ENCODE measurements at regions not wholly inside any gene's neighbourhood (a gene's known extent, or its start where the extent isn't known, plus 50 kb on each side); places are given as distances from the start of the nearest gene placed in this dataset.

DNA sequence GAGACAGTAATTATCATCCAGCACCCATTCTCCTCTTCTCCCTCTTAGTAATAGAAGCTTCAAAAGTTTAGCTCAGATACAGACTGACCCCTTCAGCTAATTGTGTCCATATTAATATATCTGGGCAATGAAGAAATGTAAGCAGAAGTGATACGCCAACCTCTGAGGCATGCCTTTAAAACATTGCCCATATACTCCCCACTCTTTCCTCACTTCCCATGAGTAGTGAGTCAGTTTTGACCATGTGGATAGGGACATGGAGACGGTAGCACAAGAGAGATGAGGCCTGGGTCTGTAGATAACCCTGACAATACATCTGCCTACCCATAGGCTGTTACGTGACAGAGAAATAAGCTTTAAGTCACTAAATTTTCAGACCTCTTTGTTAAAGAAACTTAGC, 147.6 kb downstream of the KCTD12 start:
- TF ChIP-seq CTCF (IDR thresholded peaks at IDR 0.05; ENCODE audit: extremely low read depth in 1 of 2, insufficient read depth in 1 of 2, low read depth in 1 of 2, low read length in 2 of 2): no peak
- TF ChIP-seq POLR2A (IDR thresholded peaks at IDR 0.05; ENCODE audit: low read depth, low read length): no peak
- TF ChIP-seq MYC (IDR thresholded peaks at IDR 0.05; ENCODE audit: low read depth, low read length): no peak
- no peak for TF ChIP-seq EZH2 (IDR thresholded peaks at IDR 0.05; ENCODE audit: borderline replicate concordance, low read depth, low read length, severe bottlenecking)
- TF ChIP-seq POLR2AphosphoS5 (IDR thresholded peaks at IDR 0.05; ENCODE audit: insufficient read depth, low read depth, low read length): no peak
- no peak for TF ChIP-seq MAX (IDR thresholded peaks at IDR 0.05; ENCODE audit: insufficient read depth, insufficient read length)
- no peak for TF ChIP-seq JUN (IDR thresholded peaks at IDR 0.05; ENCODE audit: borderline replicate concordance, insufficient read depth, insufficient read length, low read depth)
- TF ChIP-seq GATA2 (IDR thresholded peaks at IDR 0.05; ENCODE audit: insufficient read depth, insufficient read length, low read depth, low read length): no peak

Measured in endothelial cell of umbilical vein (primary cell).